H9 (cell line): ENCODE measurements at regions not wholly inside any gene's neighbourhood (a gene's known extent, or its start where the extent isn't known, plus 50 kb on each side); places are given as distances from the start of the nearest gene placed in this dataset.

Source experiments
- DNase-seq: peaks from one replicate; pipeline ENCODE4 v3.0.0-alpha.2; 2017
- H2AFZ ChIP-seq: one replicate; pipeline ENCODE4 v1.6.1; 2013; ENCODE audit warnings: mild to moderate bottlenecking, low read length, control low read depth, moderate library complexity
- H2AK5ac ChIP-seq: 2 replicates; pipeline ENCODE4 v1.6.1; 2013; ENCODE audit warnings: low read length, control low read depth, mixed read lengths; ENCODE audit not compliant: insufficient read length
- H2BK120ac ChIP-seq: one replicate; pipeline ENCODE4 v1.6.1; 2013; ENCODE audit warnings: low read depth, mild to moderate bottlenecking, low read length, control low read depth, inconsistent platforms; ENCODE audit not compliant: poor library complexity, severe bottlenecking
- H2BK12ac ChIP-seq: 2 replicates; pipeline ENCODE4 v1.6.1; 2013; ENCODE audit warnings: low read length, control low read depth, mixed read lengths, low read depth; ENCODE audit not compliant: insufficient read length
- H2BK15ac ChIP-seq: 2 replicates; pipeline ENCODE4 v1.6.1; 2013; ENCODE audit warnings: low read depth, low read length, control low read depth
- H2BK20ac ChIP-seq: one replicate; pipeline ENCODE4 v1.6.1; 2013; ENCODE audit warnings: low read depth, mild to moderate bottlenecking, low read length, control low read depth, inconsistent platforms; ENCODE audit not compliant: poor library complexity, severe bottlenecking
- H2BK5ac ChIP-seq: 2 replicates; pipeline ENCODE4 v1.6.1; 2013; ENCODE audit warnings: low read length, control low read depth, mixed read lengths; ENCODE audit not compliant: insufficient read length
- H3K14ac ChIP-seq: 2 replicates; pipeline ENCODE4 v1.6.1; 2013; ENCODE audit warnings: low read length, control low read depth; ENCODE audit not compliant: insufficient read depth
- H3K18ac ChIP-seq: 2 replicates; pipeline ENCODE4 v1.6.1; 2013; ENCODE audit warnings: low read depth, mild to moderate bottlenecking, mixed read lengths, low read length, control low read depth; ENCODE audit not compliant: insufficient read length
- H3K23ac ChIP-seq: 2 replicates; pipeline ENCODE4 v1.6.1; 2013; ENCODE audit warnings: low read length, control low read depth, mixed read lengths, low read depth; ENCODE audit not compliant: insufficient read length
- H3K23me2 ChIP-seq: 2 replicates; pipeline ENCODE4 v1.6.1; 2013; ENCODE audit warnings: low read depth, mild to moderate bottlenecking, mixed read lengths, low read length, control low read depth; ENCODE audit not compliant: insufficient read length, poor library complexity, severe bottlenecking
- H3K27ac ChIP-seq: 2 replicates; pipeline ENCODE4 v1.5.1; 2013; ENCODE audit warnings: low read length, control low read depth, mixed read lengths, low read depth; ENCODE audit not compliant: insufficient read length
- H3K27me3 ChIP-seq: 2 replicates; pipeline ENCODE4 v1.6.1; 2013; ENCODE audit warnings: low read length, control low read depth, inconsistent platforms; ENCODE audit not compliant: insufficient read depth
- H3K4ac ChIP-seq: 2 replicates; pipeline ENCODE4 v1.6.1; 2013; ENCODE audit warnings: low read depth, mild to moderate bottlenecking, control low read depth, inconsistent platforms, low read length, moderate library complexity
- H3K4me1 ChIP-seq: 2 replicates; pipeline ENCODE4 v1.6.1; 2013; ENCODE audit warnings: low read length, control low read depth, inconsistent platforms; ENCODE audit not compliant: insufficient read depth
- H3K4me2 ChIP-seq: 2 replicates; pipeline ENCODE4 v1.6.1; 2013; ENCODE audit warnings: low read length, control low read depth, mixed read lengths; ENCODE audit not compliant: insufficient read length, insufficient read depth
- H3K56ac ChIP-seq: 2 replicates; pipeline ENCODE4 v1.6.1; 2013; ENCODE audit warnings: low read depth, mild to moderate bottlenecking, mixed read lengths, low read length, control low read depth; ENCODE audit not compliant: insufficient read length
- H3K79me1 ChIP-seq: 2 replicates; pipeline ENCODE4 v1.6.1; 2013; ENCODE audit warnings: low read depth, mild to moderate bottlenecking, moderate library complexity, low read length, control low read depth, inconsistent platforms; ENCODE audit not compliant: insufficient read depth, poor library complexity, severe bottlenecking
- H3K79me2 ChIP-seq: 2 replicates; pipeline ENCODE4 v1.6.1; 2013; ENCODE audit warnings: low read length, control low read depth, inconsistent platforms; ENCODE audit not compliant: insufficient read depth
- H3K9ac ChIP-seq: 2 replicates; pipeline ENCODE4 v1.6.1; 2013; ENCODE audit warnings: low read length, control low read depth, mixed read lengths; ENCODE audit not compliant: insufficient read length; ENCODE audit errors: extremely low read depth
- H3K9me3 ChIP-seq: one replicate; pipeline ENCODE4 v1.6.1; 2013; ENCODE audit warnings: low read depth, low read length, inconsistent platforms; ENCODE audit not compliant: control insufficient read depth
- H3T11ph ChIP-seq: one replicate; pipeline ENCODE4 v1.6.1; 2013; ENCODE audit warnings: mild to moderate bottlenecking, low read length, control low read depth, inconsistent platforms
- H4K20me1 ChIP-seq: one replicate; pipeline ENCODE4 v1.6.1; 2013; ENCODE audit not compliant: control insufficient read depth, insufficient read length, insufficient read depth
- H4K5ac ChIP-seq: 2 replicates; pipeline ENCODE4 v1.6.1; 2013; ENCODE audit warnings: low read depth, mild to moderate bottlenecking, mixed read lengths, low read length, control low read depth; ENCODE audit not compliant: insufficient read length
- H4K8ac ChIP-seq: replicated peaks from 2 replicates; pipeline ENCODE4 v1.6.1; 2013; ENCODE audit warnings: low read length, control low read depth, mixed read lengths, low read depth; ENCODE audit not compliant: insufficient read length
- H4K91ac ChIP-seq: 2 replicates; pipeline ENCODE4 v1.6.1; 2013; ENCODE audit warnings: low read depth, mild to moderate bottlenecking, moderate library complexity, mixed read lengths, low read length, control low read depth; ENCODE audit not compliant: insufficient read length
- H3K27ac Mint-ChIP-seq, 3 experiments: 2 replicates in 2 of 3; 3 replicates in 1 of 3; pipeline ENCODE4 v1.8.0; 2020 to 2021; ENCODE audit warnings: mixed read lengths in 3 of 3, mild to moderate bottlenecking in 1 of 3, moderate library complexity in 1 of 3
- H3K27me3 Mint-ChIP-seq: 2 replicates; pipeline ENCODE4 v1.8.0; 2021; ENCODE audit warnings: low read depth, mild to moderate bottlenecking, moderate library complexity, mixed read lengths
- H3K36me3 Mint-ChIP-seq, 3 experiments: 2 replicates in 2 of 3; 3 replicates in 1 of 3; pipeline ENCODE4 v1.8.0; 2020 to 2021; ENCODE audit warnings: low read depth in 3 of 3, mixed read lengths in 3 of 3; ENCODE audit not compliant: insufficient read depth in 1 of 3
- H3K4me1 Mint-ChIP-seq, 2 experiments: 2 replicates each; pipeline ENCODE4 v1.8.0; 2020; ENCODE audit warnings: mixed read lengths in 2 of 2
- H3K4me3 Mint-ChIP-seq, 2 experiments: 2 replicates in 1 of 2; 3 replicates in 1 of 2; pipeline ENCODE4 v1.8.0; 2020 to 2021; ENCODE audit warnings: mild to moderate bottlenecking in 2 of 2, mixed read lengths in 2 of 2, moderate library complexity in 1 of 2
- H3K9me3 Mint-ChIP-seq, 2 experiments: 2 replicates in 1 of 2; 3 replicates in 1 of 2; pipeline ENCODE4 v1.8.0; 2020; ENCODE audit warnings: mild to moderate bottlenecking in 2 of 2, mixed read lengths in 2 of 2, moderate library complexity in 1 of 2
- WGBS: extraction: QIAGEN DNeasy Blood & Tissue Kit; methylation state at CpG from one replicate; pipeline ENCODE4 v1.1.7; 2013; ENCODE audit warnings: missing lambda C conversion rate, low lambda C conversion rate, mixed read lengths; ENCODE audit not compliant: insufficient read length; ENCODE audit errors: extremely low coverage; 5-methylcytosine and 5-hydroxymethylcytosine counted together
- TF ChIP-seq, protein P1 (sequence below): fragments of 200-600 bp; sonication (generic); conservative IDR thresholded peaks from 3 replicates; pipeline ENCODE4 v1.8.0; 2021; ENCODE audit warnings: antibody characterized with exemption, mild to moderate bottlenecking

DNA sequence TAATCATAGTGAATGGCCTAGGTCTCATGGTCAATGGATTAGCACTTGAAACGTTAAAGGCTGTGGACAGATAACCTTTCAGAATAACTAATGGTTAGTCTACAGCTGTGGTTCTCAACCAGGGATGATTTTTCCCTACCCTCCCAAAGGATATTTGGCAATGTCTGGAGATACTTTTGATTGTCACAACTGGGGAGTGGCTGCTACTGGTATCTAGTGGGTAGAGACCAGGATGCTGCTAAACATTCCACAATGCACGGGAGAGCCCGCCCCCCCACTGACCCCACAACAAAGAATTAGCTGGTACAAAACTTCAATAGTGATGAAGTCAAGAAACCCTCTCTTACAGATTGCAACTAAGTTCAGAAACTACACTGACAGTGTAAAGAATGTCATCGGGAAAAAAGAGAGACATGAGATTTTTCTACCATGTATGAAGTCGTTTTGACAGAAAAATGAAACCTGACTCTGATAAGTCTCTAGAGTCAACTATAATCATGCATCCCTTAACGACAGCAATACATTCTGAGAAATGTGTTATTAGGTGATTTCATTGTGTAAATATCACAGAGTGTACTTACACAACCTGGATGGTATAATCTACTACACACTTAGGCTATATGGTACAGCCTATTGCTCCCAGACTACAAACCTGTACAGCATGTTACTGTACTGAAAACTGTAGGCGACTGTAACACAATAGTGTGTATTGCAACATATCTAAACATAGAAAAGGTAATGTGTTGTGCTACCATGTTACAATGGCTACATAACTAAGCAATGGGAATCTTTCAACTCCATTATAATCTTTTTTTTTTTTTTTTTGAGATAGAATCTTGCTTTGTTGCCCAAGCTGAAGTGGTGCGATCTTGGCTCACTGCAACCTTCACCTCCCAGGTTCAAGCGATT, 49.7 kb upstream of the PRDX6 start:
- H4K91ac ChIP-seq: no peak overlapping the region
- H2BK20ac ChIP-seq: no peak overlapping the region
- no peak overlapping the region for H3K18ac ChIP-seq
- no peaks in the 10 kb centered on the region for H3K27me3 ChIP-seq
- no peaks in the 10 kb centered on the region for H3K79me2 ChIP-seq
- no peak overlapping the region for H2BK120ac ChIP-seq
- H3K36me3 Mint-ChIP-seq: peaks cover 0 to 8% (median 3%) of the 10 kb centered on the region in 3 experiments; a peak in 2 of 7 replicates
- H3K56ac ChIP-seq: no peak overlapping the region
- H3K27ac Mint-ChIP-seq: no peak overlapping the region; a peak in 1 of 7 replicates
- no peaks in the 10 kb centered on the region for H3K23me2 ChIP-seq
- H2AK5ac ChIP-seq: no peak overlapping the region
- H2BK5ac ChIP-seq: no peak overlapping the region
- no peaks in the 10 kb centered on the region; the same call in 1 of the 2 replicates for H3K27me3 Mint-ChIP-seq
- no peak overlapping the region for H2AFZ ChIP-seq
- no peak overlapping the region for H3K23ac ChIP-seq
- no peaks in the 10 kb centered on the region for H3K79me1 ChIP-seq
- no peaks in the 10 kb centered on the region for H4K20me1 ChIP-seq
- no peak overlapping the region for H3K14ac ChIP-seq
- no peak overlapping the region for H3K4ac ChIP-seq
- TF ChIP-seq, protein P1, sequence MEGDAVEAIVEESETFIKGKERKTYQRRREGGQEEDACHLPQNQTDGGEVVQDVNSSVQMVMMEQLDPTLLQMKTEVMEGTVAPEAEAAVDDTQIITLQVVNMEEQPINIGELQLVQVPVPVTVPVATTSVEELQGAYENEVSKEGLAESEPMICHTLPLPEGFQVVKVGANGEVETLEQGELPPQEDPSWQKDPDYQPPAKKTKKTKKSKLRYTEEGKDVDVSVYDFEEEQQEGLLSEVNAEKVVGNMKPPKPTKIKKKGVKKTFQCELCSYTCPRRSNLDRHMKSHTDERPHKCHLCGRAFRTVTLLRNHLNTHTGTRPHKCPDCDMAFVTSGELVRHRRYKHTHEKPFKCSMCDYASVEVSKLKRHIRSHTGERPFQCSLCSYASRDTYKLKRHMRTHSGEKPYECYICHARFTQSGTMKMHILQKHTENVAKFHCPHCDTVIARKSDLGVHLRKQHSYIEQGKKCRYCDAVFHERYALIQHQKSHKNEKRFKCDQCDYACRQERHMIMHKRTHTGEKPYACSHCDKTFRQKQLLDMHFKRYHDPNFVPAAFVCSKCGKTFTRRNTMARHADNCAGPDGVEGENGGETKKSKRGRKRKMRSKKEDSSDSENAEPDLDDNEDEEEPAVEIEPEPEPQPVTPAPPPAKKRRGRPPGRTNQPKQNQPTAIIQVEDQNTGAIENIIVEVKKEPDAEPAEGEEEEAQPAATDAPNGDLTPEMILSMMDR: no peak
- no peak overlapping the region for H4K8ac ChIP-seq
- peaks cover 52 to 58% of the 10 kb centered on the region in 2 experiments for H3K4me1 Mint-ChIP-seq
- H3K4me2 ChIP-seq: no peak overlapping the region
- WGBS: no CpG with 5 or more reads among the region's 9 CpGs
- no peak overlapping the region for H2BK15ac ChIP-seq
- no peak overlapping the region for H3K4me3 Mint-ChIP-seq
- no peaks in the 10 kb centered on the region for H3K9me3 ChIP-seq
- no peak overlapping the region for H3K27ac ChIP-seq
- H2BK12ac ChIP-seq: no peak overlapping the region
- H3T11ph ChIP-seq: no peak overlapping the region
- peaks cover 4% of the 10 kb centered on the region; the same call in 1 of the 2 replicates for H3K4me1 ChIP-seq
- H4K5ac ChIP-seq: no peak overlapping the region
- H3K9ac ChIP-seq: no peak overlapping the region
- H3K9me3 Mint-ChIP-seq: no peaks in the 10 kb centered on the region
- DNase-seq: no peak
